Heart left ventricle (tissue), 16 donors: ENCODE measurements at regions not wholly inside any gene's neighbourhood (a gene's known extent, or its start where the extent isn't known, plus 50 kb on each side); places are given as distances from the start of the nearest gene placed in this dataset.

Source experiments
- ATAC-seq, 4 donors: fragments of 200-7000 bp; cut with Tn5 transposase; one replicate each; pipeline ENCODE4 v1.9.1; 2020 to 2022; ENCODE audit warnings: moderate library complexity in 4 of 4, mild to moderate bottlenecking in 3 of 4, moderate number of reproducible peaks in 1 of 4
- DNase-seq, 5 donors: peaks; one replicate each; pipeline ENCODE4 v3.0.0-alpha.2; 2020
- H3K27ac ChIP-seq, 12 donors: fragments of 200-600 bp; sonication (generic) in 4 of 12; one replicate each; pipeline versions ENCODE4 v1.5.0 to v1.8.0; 2016 to 2022; ENCODE audit warnings: mild to moderate bottlenecking in 2 of 12
- H3K27me3 ChIP-seq, 9 donors: fragments of 200-600 bp; sonication (generic) in 2 of 9; one replicate each; pipeline versions ENCODE4 v1.5.1 to v1.8.0; 2016 to 2022; ENCODE audit warnings: mild to moderate bottlenecking in 3 of 9
- H3K36me3 ChIP-seq, 9 donors: fragments of 200-600 bp; sonication (generic) in 2 of 9; one replicate each; pipeline versions ENCODE4 v1.5.0 to v1.8.0; 2018 to 2022; ENCODE audit warnings: mild to moderate bottlenecking in 2 of 9
- H3K4me1 ChIP-seq, 12 donors: fragments of 200-600 bp; sonication (generic) in 4 of 12; one replicate each; pipeline versions ENCODE4 v1.5.0 to v1.8.0; 2016 to 2022; ENCODE audit warnings: mild to moderate bottlenecking in 3 of 12
- H3K4me3 ChIP-seq, 12 donors: fragments of 200-600 bp; sonication (generic) in 4 of 12; one replicate each; pipeline versions ENCODE4 v1.5.0 to v1.8.0; 2017 to 2022; ENCODE audit warnings: mild to moderate bottlenecking in 9 of 12, moderate library complexity in 4 of 12
- H3K9me3 ChIP-seq, 12 donors: fragments of 200-600 bp; sonication (generic) in 4 of 12; one replicate each; pipeline versions ENCODE4 v1.5.0 to v1.8.0; 2016 to 2022; ENCODE audit warnings: mild to moderate bottlenecking in 1 of 12
- CTCF ChIP-seq, 12 donors: fragments of 200-600 bp; sonication (generic) in 4 of 12; IDR thresholded peaks; one replicate each; pipeline versions ENCODE4 v1.5.0 to v1.8.0; 2018 to 2022; ENCODE audit warnings: antibody characterized with exemption in 12 of 12, mild to moderate bottlenecking in 5 of 12
- POLR2A ChIP-seq, 2 donors: fragments of 450-650 bp; IDR thresholded peaks; one replicate each; pipeline ENCODE4 v1.6.1; 2017; ENCODE audit warnings: antibody characterized with exemption in 2 of 2, mild to moderate bottlenecking in 2 of 2, moderate library complexity in 2 of 2
- WGBS, 4 donors: extraction: QIAGEN DNeasy Blood & Tissue Kit in 2 of 4; methylation state at CpG; one replicate each; pipeline versions ENCODE4 v1.1.5 to v1.1.7; 2013 to 2018; 5-methylcytosine and 5-hydroxymethylcytosine counted together
- intact Hi-C, 10 donors: fragments of 100-400 bp; cut with DNase I; formaldehyde crosslinking; loops; one replicate each; pipeline versions ENCODE4 v1.11.1 to v1.14.2; 2022
- donor health status: ischemic (EF 13 %, LVEDD 7.1; RV severe dilation, severe dysfunction).
- donor health status: healthy with polysubstance abuse.
- donor health status: DM: no; HTN: yes; CAD: no.
- donor health status: DM: no; HTN: no; CAD: no.
- donor health status: ischemic (EF 25% LVEDD 6.9; RV normal size, moderate dysfunction).
- donor health status: ischemic (EF 25% LVEDD 5.7; RV mildly dilated, moderate dysfunction).
- donor health status: healthy.
- donor health status: DM: yes; HTN: yes; CAD: no.
- donor health status: ischemic (EF 35%, LVEDD 5.7; RV mildly dilated, moderate dysfunction).
- donor health status: nonischemic (EF 11% LVEDD 7.7; RV severe dilation, severe dysfunction).
- donor health status: DM: yes; HTN: yes; CAD: no.
- donor health status: PGD.
- donor health status: ischemic (EF 29% LVEDD 5.4; RV normal size, mild dysfunction).
- donor health status: nonischemic (EF 23%, LVEDD 6.1; RV moderate dilation, normal function).

DNA sequence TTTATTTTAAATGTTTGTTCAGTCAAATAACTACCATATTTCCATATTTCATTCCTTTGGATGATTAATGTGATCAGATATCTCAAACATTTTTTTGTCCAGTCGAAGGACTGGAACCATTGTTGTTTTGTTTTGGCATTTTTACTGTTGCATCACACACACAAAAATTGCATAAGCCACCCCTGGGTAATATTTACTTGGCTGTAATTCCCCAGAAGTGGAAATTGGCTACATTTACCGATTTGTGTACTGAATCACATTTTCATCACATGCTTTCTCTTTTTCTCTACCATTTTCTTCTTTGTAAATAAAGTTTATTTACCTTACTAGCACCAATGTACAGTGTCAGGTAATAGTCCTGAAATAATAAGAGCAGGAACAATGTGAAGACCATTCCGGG is 1729.7 kb upstream of the WWC1 start:
- no peak for ATAC-seq

GRCh38 chr5:166562246-166562645 is 1729.2 kb upstream of the WWC1 start:
- no peak for TF ChIP-seq POLR2A (IDR thresholded peaks at IDR 0.05)
- no peak for TF ChIP-seq CTCF (IDR thresholded peaks at IDR 0.05)
- no peak for ATAC-seq
- no peak overlapping the region for H3K27ac ChIP-seq
- no peak for DNase-seq
- H3K4me3 ChIP-seq: no peak overlapping the region
- no peaks in the 10 kb centered on the region for H3K4me1 ChIP-seq
- H3K9me3 ChIP-seq: peaks cover 0 to 22% (median 0%) of the 10 kb centered on the region in 12 donors
- H3K27me3 ChIP-seq: no peaks in the 10 kb centered on the region
- intact Hi-C loops: no loop called here
- H3K36me3 ChIP-seq: no peaks in the 10 kb centered on the region
- 14 to 36% (median 25%) methylated on average over 1 of the region's 1 CpG for WGBS, 4 donors

More for the DNA sequence above, 1729.7 kb upstream of the WWC1 start:
- H3K27ac ChIP-seq: no peak overlapping the region
- no peak for TF ChIP-seq POLR2A (IDR thresholded peaks at IDR 0.05)
- no peak for TF ChIP-seq CTCF (IDR thresholded peaks at IDR 0.05)
- intact Hi-C loops: no loop called here
- H3K36me3 ChIP-seq: no peaks in the 10 kb centered on the region
- no peaks in the 10 kb centered on the region for H3K27me3 ChIP-seq
- no peak for DNase-seq
- H3K9me3 ChIP-seq: peaks cover 0 to 22% (median 0%) of the 10 kb centered on the region in 12 donors
- WGBS, 4 donors: 59 to 69% (median 66%) methylated on average over 3 of the region's 3 CpGs
- no peak overlapping the region for H3K4me3 ChIP-seq
- H3K4me1 ChIP-seq: no peaks in the 10 kb centered on the region

DNA sequence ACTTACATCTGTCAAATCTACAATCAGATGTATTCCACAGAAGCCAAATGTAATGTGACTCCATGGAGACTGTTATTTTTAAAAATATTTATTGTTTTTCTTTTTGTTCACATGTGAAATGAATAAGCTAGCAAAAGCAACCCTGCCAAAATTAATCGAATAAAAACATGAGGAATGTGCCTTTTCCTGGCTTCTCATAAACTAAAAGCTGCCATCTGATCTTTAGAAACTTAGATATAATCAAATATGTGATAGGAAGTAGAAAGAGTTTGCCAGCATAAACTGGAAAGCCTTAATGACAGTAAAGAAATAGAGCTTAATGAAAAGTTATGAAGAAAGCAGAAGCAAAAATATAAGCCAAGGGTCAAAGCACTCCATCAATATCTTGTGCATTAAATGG is 1724.7 kb upstream of the WWC1 start:
- intact Hi-C loops: no loop called here
- H3K36me3 ChIP-seq: no peaks in the 10 kb centered on the region
- no peaks in the 10 kb centered on the region for H3K4me1 ChIP-seq
- WGBS, 4 donors: 48 to 59% (median 49%) methylated on average over 1 of the region's 1 CpG
- no peaks in the 10 kb centered on the region for H3K27me3 ChIP-seq
- DNase-seq: no peak
- H3K27ac ChIP-seq: no peak overlapping the region
- no peaks in the 10 kb centered on the region for H3K9me3 ChIP-seq
- no peak overlapping the region for H3K4me3 ChIP-seq
- no peak for ATAC-seq
- no peak for TF ChIP-seq POLR2A (IDR thresholded peaks at IDR 0.05)
- TF ChIP-seq CTCF (IDR thresholded peaks at IDR 0.05): no peak

DNA sequence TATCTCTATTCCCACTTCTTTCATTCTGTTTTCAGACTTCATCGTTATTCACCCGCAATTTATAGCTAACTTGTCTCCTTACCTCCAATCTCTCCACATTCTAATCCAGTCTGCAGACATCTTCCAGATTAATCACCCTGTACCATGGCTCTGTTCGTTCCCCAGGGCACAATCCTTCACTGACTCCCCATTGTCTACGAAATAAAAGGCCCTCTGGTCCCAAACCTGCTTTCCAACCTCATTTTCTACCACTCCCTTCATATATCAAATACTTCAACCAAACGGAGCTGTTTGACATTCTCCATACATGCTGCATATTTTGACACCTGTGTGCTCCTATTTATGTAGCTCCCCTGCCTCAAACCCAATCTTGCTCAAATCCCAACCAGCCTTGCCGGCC is 1720.6 kb upstream of the WWC1 start:
- no peak overlapping the region for H3K27ac ChIP-seq
- DNase-seq: no peak
- no peaks in the 10 kb centered on the region for H3K36me3 ChIP-seq
- TF ChIP-seq CTCF (IDR thresholded peaks at IDR 0.05): no peak
- no peak for TF ChIP-seq POLR2A (IDR thresholded peaks at IDR 0.05)
- H3K27me3 ChIP-seq: no peaks in the 10 kb centered on the region
- ATAC-seq: no peak
- no peak overlapping the region for H3K4me3 ChIP-seq
- peaks cover 0 to 7% (median 0%) of the 10 kb centered on the region in 12 donors for H3K9me3 ChIP-seq
- intact Hi-C loops: no loop called here
- 62 to 72% (median 69%) methylated on average over 6 of the region's 6 CpGs for WGBS, 4 donors
- no peaks in the 10 kb centered on the region for H3K4me1 ChIP-seq
